ENCODE measurements at regions not wholly inside any gene's neighbourhood (a gene's known extent, or its start where the extent isn't known, plus 50 kb on each side); places are given as distances from the start of the nearest gene placed in this dataset.

DNA sequence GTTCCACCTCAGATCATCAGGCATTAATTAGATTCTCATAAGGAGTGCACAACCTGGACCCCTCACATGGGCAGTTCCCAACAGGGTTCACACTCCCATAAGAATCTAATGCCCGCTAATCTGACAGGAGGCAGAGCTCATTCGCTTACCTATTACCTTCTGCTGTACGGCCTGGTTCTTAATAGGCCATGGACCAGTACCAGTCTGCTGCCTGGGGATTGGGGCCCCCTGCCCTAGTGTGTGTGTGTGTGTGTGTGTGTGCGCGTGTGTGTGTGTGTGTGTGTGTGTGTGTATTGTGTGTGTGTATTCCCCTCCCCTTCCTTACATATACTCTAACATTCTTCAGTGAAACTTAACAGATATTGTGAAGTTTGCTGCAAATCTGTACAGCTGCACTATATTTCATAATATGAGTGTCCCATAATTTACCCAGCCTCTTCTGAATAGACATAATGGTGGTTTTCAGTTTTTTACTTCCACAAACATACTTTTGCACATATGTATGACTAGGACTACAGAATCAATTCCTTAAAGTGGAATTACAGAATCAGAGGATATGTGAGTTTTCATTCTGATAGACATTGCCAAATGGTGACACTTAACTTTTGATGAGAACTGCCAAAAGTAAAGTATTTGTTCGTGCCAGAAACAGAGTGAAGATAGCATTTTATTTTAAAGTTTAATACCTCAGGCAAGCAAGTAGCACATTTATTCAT is 205.2 kb upstream of the EEA1 start:
- H2AFZ ChIP-seq (ENCODE audit: low read length) = no peak overlapping the region
- TF ChIP-seq CTCF (IDR thresholded peaks at IDR 0.05; ENCODE audit: extremely low read depth, low read depth, low read length) = no peak
- no peak overlapping the region for H3K27ac ChIP-seq (ENCODE audit: low read depth, low read length)
- peaks cover 22% of the 10 kb centered on the region for H3K4me1 ChIP-seq (ENCODE audit: insufficient read depth, low read length)
- H3K36me3 ChIP-seq (ENCODE audit: insufficient read depth, low read length) = no peaks in the 10 kb centered on the region
- H3K27me3 ChIP-seq (ENCODE audit: insufficient read depth, low read length) = no peaks in the 10 kb centered on the region
- no peak overlapping the region for H3K4me3 ChIP-seq (ENCODE audit: insufficient read depth, low read length)
- H3K4me2 ChIP-seq (ENCODE audit: insufficient read depth, low read length) = no peak overlapping the region
- no peak for DNase-seq (ENCODE audit: insufficient read length, low spot score, missing footprints)
- H3K9me3 ChIP-seq (ENCODE audit: low read depth, low read length) = no peaks in the 10 kb centered on the region
- no peaks in the 10 kb centered on the region for H3K79me2 ChIP-seq (ENCODE audit: insufficient read depth, low read length)
- H4K20me1 ChIP-seq (ENCODE audit: insufficient read depth, low read length) = no peaks in the 10 kb centered on the region

DNA sequence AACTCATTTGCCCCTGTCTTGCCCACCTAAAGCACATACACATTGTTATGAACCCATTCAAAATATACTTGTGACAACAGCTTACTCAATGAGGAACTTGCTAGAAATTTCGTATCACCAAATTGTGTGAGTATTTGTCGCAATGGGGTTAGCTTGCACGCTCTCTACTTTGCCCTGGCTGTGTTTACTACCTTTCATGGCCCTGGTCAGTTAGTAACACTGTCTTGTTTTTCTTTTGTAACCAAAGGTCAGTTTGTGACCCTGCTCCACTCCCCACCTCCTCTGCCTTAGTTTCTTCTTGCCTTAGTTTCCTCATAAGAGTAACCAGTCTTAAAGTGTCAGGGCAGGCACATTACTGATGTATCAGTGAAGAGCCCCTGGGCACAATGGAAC is 205.8 kb upstream of the EEA1 start:
- H3K4me3 ChIP-seq (ENCODE audit: insufficient read depth, low read length) = no peak overlapping the region
- no peaks in the 10 kb centered on the region for H3K9me3 ChIP-seq (ENCODE audit: low read depth, low read length)
- H2AFZ ChIP-seq (ENCODE audit: low read length) = peak overlapping the region; percentile 28
- no peak overlapping the region for H3K27ac ChIP-seq (ENCODE audit: low read depth, low read length)
- H3K4me1 ChIP-seq (ENCODE audit: insufficient read depth, low read length) = peaks cover 22% of the 10 kb centered on the region
- H3K4me2 ChIP-seq (ENCODE audit: insufficient read depth, low read length) = peak overlapping the region; percentile 17
- H3K79me2 ChIP-seq (ENCODE audit: insufficient read depth, low read length) = no peaks in the 10 kb centered on the region
- DNase-seq (ENCODE audit: insufficient read length, low spot score, missing footprints) = no peak
- H3K27me3 ChIP-seq (ENCODE audit: insufficient read depth, low read length) = no peaks in the 10 kb centered on the region
- no peaks in the 10 kb centered on the region for H4K20me1 ChIP-seq (ENCODE audit: insufficient read depth, low read length)
- H3K36me3 ChIP-seq (ENCODE audit: insufficient read depth, low read length) = no peaks in the 10 kb centered on the region
- TF ChIP-seq CTCF (IDR thresholded peaks at IDR 0.05; ENCODE audit: extremely low read depth, low read depth, low read length) = no peak

DNA sequence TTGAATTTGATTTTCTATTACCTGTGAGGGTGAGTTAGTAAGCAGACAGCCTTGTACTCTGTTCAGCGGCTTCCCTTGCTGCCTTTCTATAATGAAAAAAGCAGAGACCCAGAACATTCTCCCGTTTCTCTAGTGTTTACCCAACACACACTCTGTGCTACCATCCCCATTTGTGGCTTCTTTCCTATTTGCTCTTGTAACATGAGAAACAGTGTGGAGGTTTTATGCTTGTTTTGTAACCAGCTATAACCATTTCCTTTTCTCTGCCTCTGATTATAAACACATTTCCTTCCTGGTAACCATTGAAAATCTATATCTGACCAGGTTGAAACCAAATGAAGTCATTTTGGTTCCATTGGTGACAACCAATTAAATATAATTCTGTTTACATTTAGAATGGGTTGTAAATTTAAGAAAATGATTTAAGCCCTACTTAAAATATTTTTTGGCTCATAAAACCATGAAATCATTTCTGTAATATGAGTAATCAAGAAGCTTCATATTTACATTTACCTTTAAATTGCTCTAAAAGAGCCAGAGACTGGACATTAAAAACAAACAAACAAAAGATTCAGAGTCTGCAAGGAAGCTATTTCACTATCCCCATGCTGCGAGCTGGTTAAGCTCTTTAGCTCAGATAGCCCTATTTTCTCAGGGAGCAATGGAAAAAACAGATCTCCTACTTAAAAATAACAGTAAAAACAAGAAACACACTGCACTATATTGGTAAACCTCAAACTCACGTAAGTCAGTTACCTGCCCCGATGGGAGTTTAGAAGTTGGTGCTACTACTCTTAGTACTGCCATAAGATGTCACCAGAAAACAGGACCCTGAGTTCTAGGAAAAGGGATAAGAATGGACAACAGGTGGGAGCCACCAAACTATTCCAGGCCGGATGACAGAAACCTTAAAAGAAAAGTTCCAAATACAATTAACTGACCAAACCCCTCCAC is 206.5 kb upstream of the EEA1 start:
- Histone ChIP-seq H4K20me1 (ENCODE audit: insufficient read depth, low read length) (no peaks in the 10 kb centered on the region), H3K36me3 (ENCODE audit: insufficient read depth, low read length) (no peaks in the 10 kb centered on the region), H2AFZ (ENCODE audit: low read length) (peak overlapping the region; percentile 28), H3K27ac (ENCODE audit: low read depth, low read length) (no peak overlapping the region), H3K4me3 (ENCODE audit: insufficient read depth, low read length) (no peak overlapping the region), H3K79me2 (ENCODE audit: insufficient read depth, low read length) (no peaks in the 10 kb centered on the region), H3K27me3 (ENCODE audit: insufficient read depth, low read length) (no peaks in the 10 kb centered on the region), H3K4me2 (ENCODE audit: insufficient read depth, low read length) (peak overlapping the region; percentile 17), H3K9me3 (ENCODE audit: low read depth, low read length) (no peaks in the 10 kb centered on the region), H3K4me1 (ENCODE audit: insufficient read depth, low read length) (peaks cover 22% of the 10 kb centered on the region)
- DNase-seq (ENCODE audit: insufficient read length, low spot score, missing footprints) = no peak
- TF ChIP-seq CTCF (IDR thresholded peaks at IDR 0.05; ENCODE audit: extremely low read depth, low read depth, low read length) = no peak

Data from osteoblast (primary cell).